ENCODE measurements at regions not wholly inside any gene's neighbourhood (a gene's known extent, or its start where the extent isn't known, plus 50 kb on each side); places are given as distances from the start of the nearest gene placed in this dataset.

- TF ChIP-seq REST (tag by site-specific recombination; IDR thresholded peaks at IDR 0.05) (no peak), YY1 (tag by site-specific recombination; IDR thresholded peaks at IDR 0.05) (no peak), KLF8 (tag by site-specific recombination; IDR thresholded peaks at IDR 0.05) (no peak), CTCF (tag by site-specific recombination; IDR thresholded peaks at IDR 0.05) (no peak), ZNF76 (tag by site-specific recombination; IDR thresholded peaks at IDR 0.05; ENCODE audit: borderline replicate concordance, low read depth) (no peak)
- TF ChIP-seq, protein P1, sequence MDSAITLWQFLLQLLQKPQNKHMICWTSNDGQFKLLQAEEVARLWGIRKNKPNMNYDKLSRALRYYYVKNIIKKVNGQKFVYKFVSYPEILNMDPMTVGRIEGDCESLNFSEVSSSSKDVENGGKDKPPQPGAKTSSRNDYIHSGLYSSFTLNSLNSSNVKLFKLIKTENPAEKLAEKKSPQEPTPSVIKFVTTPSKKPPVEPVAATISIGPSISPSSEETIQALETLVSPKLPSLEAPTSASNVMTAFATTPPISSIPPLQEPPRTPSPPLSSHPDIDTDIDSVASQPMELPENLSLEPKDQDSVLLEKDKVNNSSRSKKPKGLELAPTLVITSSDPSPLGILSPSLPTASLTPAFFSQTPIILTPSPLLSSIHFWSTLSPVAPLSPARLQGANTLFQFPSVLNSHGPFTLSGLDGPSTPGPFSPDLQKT (IDR thresholded peaks at IDR 0.05; ENCODE audit: borderline replicate concordance, low read depth, low read length), result no peak
These were observed 78.3 kb upstream of the UNC5C start for GRCh38 chr4:95627024-95627605.

All from HEK293 (cell line).